Esophagus squamous epithelium (tissue), 5 donors: ENCODE measurements at regions not wholly inside any gene's neighbourhood (a gene's known extent, or its start where the extent isn't known, plus 50 kb on each side); places are given as distances from the start of the nearest gene placed in this dataset.

Experiments
- DNase-seq: peaks from one replicate; lab custom pipeline; 2025; lab: John Stamatoyannopoulos, UW
- H3K27ac ChIP-seq, 4 donors: fragments of 200-600 bp; sonication (generic); one replicate each; pipeline ENCODE4 v1.5.1; 2016 to 2019; ENCODE audit warnings: mild to moderate bottlenecking in 1 of 4
- H3K27me3 ChIP-seq, 4 donors: fragments of 200-600 bp; sonication (generic); 1 replicate in 3 of 4; 2 replicates in 1 of 4; pipeline versions ENCODE4 v1.5.1 to v1.6.0; 2017 to 2021; ENCODE audit warnings: antibody characterized with exemption in 1 of 4
- H3K36me3 ChIP-seq, 3 donors: fragments of 200-600 bp; sonication (generic); one replicate each; pipeline ENCODE4 v1.5.1; 2016 to 2019
- H3K4me1 ChIP-seq, 3 donors: fragments of 200-600 bp; sonication (generic); one replicate each; pipeline ENCODE4 v1.5.1; 2017 to 2019
- H3K4me3 ChIP-seq, 4 donors: fragments of 200-600 bp; sonication (generic); 1 replicate in 3 of 4; 2 replicates in 1 of 4; pipeline ENCODE4 v1.5.1; 2016 to 2019; ENCODE audit warnings: mild to moderate bottlenecking in 2 of 4, moderate library complexity in 1 of 4
- H3K9me3 ChIP-seq, 3 donors: fragments of 200-600 bp; sonication (generic); one replicate each; pipeline ENCODE4 v1.5.1; 2016 to 2019
- POLR2A ChIP-seq, 4 donors: fragments of 450-650 bp; IDR thresholded peaks; one replicate each; pipeline ENCODE4 v1.6.1; 2017; ENCODE audit warnings: antibody characterized with exemption in 4 of 4, mild to moderate bottlenecking in 4 of 4, moderate library complexity in 3 of 4
- WGBS, 2 donors: methylation state at CpG; one replicate each; pipeline ENCODE4 v1.1.5; 2018; 5-methylcytosine and 5-hydroxymethylcytosine counted together
- intact Hi-C: fragments of 100-400 bp; cut with DNase I; formaldehyde crosslinking; loops from one replicate; pipeline ENCODE4 v1.15.0; 2022
- TF ChIP-seq, protein P1 (sequence below), 6 experiments: fragments of 450-650 bp in 4 of 6; fragments of 200-600 bp in 2 of 6; sonication (generic) in 2 of 6; IDR thresholded peaks; one replicate each; pipeline ENCODE4 v1.5.1; 2016 to 2019; ENCODE audit warnings: antibody characterized with exemption in 6 of 6, mild to moderate bottlenecking in 4 of 6, moderate library complexity in 4 of 6
- donor health status: DM: yes; HTN: yes; CAD: no.

DNA sequence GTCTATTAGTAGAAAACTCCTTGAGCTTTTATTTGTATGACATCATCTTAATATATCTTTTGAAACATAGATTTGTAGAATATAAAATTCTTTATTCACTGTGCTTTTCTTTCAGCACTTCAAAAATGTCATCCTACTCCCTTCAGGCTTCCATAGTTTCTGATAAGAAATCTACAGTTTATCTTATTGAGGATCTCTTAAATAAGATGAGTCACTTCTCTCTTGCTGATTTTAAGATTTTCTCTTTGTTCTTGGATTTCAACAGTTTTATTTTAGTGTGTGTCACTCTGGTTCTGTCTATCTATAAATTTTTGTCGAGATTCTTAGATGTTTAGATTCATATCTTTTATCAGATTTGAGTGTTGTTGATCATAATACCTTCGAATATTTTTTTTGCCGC, 566.1 kb upstream of the CHORDC1 start:
- Histone ChIP-seq H3K4me3 (no peak overlapping the region), H3K27me3 (no peaks in the 10 kb centered on the region), H3K36me3 (no peaks in the 10 kb centered on the region), H3K27ac (no peak overlapping the region), H3K4me1 (no peaks in the 10 kb centered on the region), H3K9me3 (no peaks in the 10 kb centered on the region)
- no peak for TF ChIP-seq POLR2A (IDR thresholded peaks at IDR 0.05)
- TF ChIP-seq, protein P1, sequence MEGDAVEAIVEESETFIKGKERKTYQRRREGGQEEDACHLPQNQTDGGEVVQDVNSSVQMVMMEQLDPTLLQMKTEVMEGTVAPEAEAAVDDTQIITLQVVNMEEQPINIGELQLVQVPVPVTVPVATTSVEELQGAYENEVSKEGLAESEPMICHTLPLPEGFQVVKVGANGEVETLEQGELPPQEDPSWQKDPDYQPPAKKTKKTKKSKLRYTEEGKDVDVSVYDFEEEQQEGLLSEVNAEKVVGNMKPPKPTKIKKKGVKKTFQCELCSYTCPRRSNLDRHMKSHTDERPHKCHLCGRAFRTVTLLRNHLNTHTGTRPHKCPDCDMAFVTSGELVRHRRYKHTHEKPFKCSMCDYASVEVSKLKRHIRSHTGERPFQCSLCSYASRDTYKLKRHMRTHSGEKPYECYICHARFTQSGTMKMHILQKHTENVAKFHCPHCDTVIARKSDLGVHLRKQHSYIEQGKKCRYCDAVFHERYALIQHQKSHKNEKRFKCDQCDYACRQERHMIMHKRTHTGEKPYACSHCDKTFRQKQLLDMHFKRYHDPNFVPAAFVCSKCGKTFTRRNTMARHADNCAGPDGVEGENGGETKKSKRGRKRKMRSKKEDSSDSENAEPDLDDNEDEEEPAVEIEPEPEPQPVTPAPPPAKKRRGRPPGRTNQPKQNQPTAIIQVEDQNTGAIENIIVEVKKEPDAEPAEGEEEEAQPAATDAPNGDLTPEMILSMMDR (IDR thresholded peaks at IDR 0.05) = no peak
- DNase-seq = no peak
- intact Hi-C loops = no loop called here
- WGBS, 2 donors = 68 to 78% methylated on average over 3 of the region's 3 CpGs

DNA sequence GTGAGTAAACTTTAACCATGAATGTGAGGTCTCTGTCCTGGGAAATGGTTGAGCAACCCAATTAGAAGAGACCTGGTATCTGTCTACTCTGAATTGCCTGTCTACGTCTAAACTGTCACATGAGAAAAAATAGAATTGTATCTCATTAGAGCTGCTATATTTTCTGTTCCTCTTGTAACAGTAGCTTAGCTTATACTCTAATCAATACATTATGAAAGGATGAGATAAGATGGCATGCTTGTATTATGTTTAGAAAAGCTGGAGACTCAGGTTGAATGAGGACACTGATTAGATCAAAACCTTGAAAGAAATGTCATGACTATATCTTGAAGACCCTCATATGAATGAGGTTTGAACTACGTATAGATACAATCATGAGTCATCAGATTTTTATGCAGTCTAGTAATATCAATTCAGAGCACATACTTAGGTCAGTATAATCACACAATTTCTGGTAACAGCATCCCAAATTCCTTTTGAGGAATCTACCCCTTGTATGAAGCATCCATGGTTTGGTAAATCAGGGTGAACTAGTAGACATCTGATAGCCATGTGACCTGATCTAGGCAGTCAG, 561.5 kb upstream of the CHORDC1 start:
- no peak for DNase-seq
- Histone ChIP-seq H3K27ac (no peak overlapping the region), H3K27me3 (no peaks in the 10 kb centered on the region), H3K9me3 (no peaks in the 10 kb centered on the region), H3K4me3 (no peak overlapping the region), H3K36me3 (no peaks in the 10 kb centered on the region), H3K4me1 (no peaks in the 10 kb centered on the region)
- WGBS, 2 donors = 47 to 71% methylated on average over 2 of the region's 2 CpGs
- intact Hi-C loops = no loop called here
- no peak for TF ChIP-seq POLR2A (IDR thresholded peaks at IDR 0.05)

DNA sequence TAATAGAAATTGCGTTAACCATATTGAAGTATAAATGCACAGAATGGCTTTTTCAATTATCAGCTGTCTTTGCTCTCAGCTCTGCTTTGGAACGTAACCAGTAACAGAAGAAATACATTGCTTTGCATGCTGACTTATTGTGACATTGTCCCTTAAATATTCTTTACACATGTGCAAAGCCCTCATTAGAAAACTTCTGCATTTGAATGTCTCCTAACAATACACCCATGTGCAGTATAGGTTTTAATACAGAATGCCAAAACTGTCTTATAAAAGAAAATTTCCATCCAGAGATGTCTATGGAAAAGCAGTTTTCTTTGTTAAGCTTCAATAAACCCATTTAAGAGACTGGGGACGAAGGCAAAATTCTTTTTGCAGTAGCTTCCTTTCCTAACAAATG, 560.3 kb upstream of the CHORDC1 start:
- Histone ChIP-seq H3K9me3 (no peaks in the 10 kb centered on the region), H3K4me1 (no peaks in the 10 kb centered on the region), H3K27ac (no peak overlapping the region), H3K4me3 (no peak overlapping the region), H3K36me3 (no peaks in the 10 kb centered on the region), H3K27me3 (no peaks in the 10 kb centered on the region)
- intact Hi-C loops = no loop called here
- TF ChIP-seq, protein P1 (IDR thresholded peaks at IDR 0.05) = no peak
- TF ChIP-seq POLR2A (IDR thresholded peaks at IDR 0.05) = no peak
- WGBS, 2 donors = 72% methylated on average over 3 of the region's 3 CpGs
- DNase-seq = no peak

DNA sequence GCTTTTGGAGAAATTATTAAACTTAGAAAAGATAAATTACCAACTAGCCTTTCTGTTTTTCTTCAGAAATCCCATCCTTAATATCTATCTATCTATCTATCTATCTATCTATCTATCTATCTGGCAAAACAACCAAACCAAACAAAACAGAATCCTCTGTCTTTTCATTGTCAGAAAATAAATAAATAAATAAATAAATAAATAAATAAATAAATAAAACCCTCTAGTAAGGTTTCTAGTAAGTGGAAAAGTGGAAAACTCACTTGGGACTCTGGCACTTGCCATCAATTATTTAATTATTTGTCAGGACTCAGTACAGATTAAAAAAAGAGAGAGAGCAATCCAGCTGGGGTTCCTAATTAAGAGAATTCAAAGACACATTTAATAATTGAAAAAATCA, 556.2 kb upstream of the CHORDC1 start:
- intact Hi-C loops = no loop called here
- TF ChIP-seq POLR2A (IDR thresholded peaks at IDR 0.05) = no peak
- TF ChIP-seq, protein P1 (IDR thresholded peaks at IDR 0.05) = no peak
- peaks cover 0 to 13% (median 0%) of the 10 kb centered on the region in 3 donors for H3K9me3 ChIP-seq
- no peaks in the 10 kb centered on the region for H3K4me1 ChIP-seq
- no peak for DNase-seq
- no peaks in the 10 kb centered on the region for H3K27me3 ChIP-seq
- no peaks in the 10 kb centered on the region for H3K36me3 ChIP-seq
- H3K27ac ChIP-seq = no peak overlapping the region
- no peak overlapping the region for H3K4me3 ChIP-seq

DNA sequence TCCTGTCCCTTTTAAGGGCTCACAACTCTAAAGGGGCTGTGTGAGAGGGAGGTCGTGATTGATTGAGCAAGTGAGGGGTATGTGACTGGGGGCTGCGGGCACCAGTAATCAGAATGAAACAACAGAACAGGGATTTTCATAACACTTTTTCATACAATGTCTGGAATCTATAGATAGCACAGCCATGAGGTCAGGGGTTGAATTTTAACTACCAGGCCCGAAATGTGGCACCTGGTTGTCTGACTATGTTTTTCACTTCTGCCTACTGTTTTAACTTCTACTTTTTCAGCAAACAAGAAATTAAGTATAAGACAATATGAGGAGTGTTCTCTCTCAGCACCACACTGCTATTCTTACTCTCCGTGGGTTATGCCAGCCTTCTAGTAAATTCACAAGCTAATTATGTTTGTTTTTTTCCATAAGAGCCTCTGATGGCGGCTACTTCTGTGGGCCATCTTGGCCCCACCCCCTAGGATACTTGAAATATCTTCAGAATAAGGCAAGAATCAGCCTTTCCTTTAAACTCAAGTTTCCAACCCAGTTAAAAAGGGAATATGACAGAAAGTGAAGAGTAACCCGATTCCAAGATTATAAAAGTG, 552.8 kb upstream of the CHORDC1 start:
- intact Hi-C loops = no loop called here

More for the DNA sequence above, 552.8 kb upstream of the CHORDC1 start:
- Histone ChIP-seq H3K27ac (no peak overlapping the region), H3K4me1 (no peaks in the 10 kb centered on the region), H3K36me3 (no peaks in the 10 kb centered on the region), H3K27me3 (no peaks in the 10 kb centered on the region), H3K9me3 (peaks cover 0 to 15% (median 0%) of the 10 kb centered on the region in 3 donors), H3K4me3 (no peak overlapping the region)
- no peak for TF ChIP-seq POLR2A (IDR thresholded peaks at IDR 0.05)
- TF ChIP-seq, protein P1 (IDR thresholded peaks at IDR 0.05) = no peak
- WGBS, 2 donors = 77 to 85% methylated on average over 6 of the region's 6 CpGs
- no peak for DNase-seq
